SKM-1 (cell line): ENCODE measurements at regions not wholly inside any gene's neighbourhood (a gene's known extent, or its start where the extent isn't known, plus 50 kb on each side); places are given as distances from the start of the nearest gene placed in this dataset.

Experiments
- DNase-seq: peaks from one replicate; lab custom pipeline; 2025; ENCODE audit not compliant: unreplicated experiment; lab: John Stamatoyannopoulos, UW

DNA sequence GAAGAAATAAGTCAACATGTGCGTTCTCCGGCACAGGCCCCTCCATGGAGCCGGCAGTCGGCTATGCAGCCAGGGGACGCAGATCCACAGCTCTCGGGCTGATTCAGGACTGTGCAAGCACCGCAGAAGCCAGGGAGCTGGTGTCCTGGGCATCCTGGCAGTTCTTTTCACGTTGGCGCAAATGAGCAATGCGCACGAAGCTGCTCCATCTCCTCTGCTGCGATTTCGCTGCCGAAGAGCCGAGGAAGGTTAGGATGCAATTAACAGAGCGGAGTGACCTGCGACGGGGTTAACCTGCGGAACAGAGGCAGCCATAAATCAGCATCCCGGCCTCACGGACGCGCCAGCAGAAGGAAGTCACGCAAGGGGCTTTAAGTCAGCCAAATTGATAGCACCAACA is 107.1 kb upstream of the POU3F3 start:
- DNase-seq: no peak

DNA sequence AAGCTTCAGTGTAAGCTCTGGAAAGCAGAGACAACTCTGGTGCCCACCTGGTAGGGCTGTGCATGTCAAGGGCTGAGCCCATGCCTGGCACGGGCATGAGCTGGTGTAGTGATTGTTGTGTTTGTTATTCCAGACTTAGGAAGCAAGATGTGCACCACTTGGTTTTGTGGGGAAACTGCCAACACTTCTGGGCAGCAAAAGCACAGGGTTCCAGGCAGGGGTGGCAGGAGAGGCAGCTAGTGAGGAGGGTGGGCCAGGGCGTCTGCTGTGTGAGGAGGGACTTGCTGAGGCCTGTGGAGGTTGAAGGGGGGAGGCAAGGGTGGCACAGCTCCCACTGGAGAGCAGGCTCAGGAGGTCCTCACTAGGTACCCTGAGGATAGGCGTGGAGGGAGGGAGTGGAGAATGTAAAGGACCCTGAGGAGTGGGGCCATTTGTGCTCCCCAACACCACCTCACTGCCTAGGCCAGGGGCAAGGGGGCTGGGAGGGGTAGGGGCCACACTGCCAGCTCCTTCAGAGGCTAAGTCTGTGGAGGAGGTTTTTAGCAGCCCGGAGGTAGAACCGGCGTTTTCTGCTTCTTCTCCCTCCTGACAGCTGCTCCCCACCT is 104.0 kb upstream of the POU3F3 start:
- no peak for DNase-seq

DNA sequence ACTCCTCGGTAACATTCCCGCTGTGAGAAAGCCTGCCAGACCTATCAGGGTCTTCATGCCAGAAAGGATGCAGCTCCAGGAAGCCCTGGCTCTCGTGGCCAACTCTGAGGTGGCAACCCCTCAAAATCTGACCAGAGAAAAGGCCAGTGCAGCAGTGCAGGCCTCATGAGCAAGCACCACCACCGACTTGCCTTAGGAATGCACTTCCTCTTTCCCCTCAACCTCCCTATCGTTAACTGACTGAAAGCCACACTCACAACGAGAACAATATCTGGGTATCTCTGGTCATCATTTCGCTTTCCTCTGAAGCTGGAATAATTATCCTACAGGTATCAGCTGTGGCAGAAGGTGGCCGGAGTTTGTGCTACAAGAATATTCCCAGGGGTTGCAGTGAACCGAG is 101.4 kb upstream of the POU3F3 start:
- no peak for DNase-seq

DNA sequence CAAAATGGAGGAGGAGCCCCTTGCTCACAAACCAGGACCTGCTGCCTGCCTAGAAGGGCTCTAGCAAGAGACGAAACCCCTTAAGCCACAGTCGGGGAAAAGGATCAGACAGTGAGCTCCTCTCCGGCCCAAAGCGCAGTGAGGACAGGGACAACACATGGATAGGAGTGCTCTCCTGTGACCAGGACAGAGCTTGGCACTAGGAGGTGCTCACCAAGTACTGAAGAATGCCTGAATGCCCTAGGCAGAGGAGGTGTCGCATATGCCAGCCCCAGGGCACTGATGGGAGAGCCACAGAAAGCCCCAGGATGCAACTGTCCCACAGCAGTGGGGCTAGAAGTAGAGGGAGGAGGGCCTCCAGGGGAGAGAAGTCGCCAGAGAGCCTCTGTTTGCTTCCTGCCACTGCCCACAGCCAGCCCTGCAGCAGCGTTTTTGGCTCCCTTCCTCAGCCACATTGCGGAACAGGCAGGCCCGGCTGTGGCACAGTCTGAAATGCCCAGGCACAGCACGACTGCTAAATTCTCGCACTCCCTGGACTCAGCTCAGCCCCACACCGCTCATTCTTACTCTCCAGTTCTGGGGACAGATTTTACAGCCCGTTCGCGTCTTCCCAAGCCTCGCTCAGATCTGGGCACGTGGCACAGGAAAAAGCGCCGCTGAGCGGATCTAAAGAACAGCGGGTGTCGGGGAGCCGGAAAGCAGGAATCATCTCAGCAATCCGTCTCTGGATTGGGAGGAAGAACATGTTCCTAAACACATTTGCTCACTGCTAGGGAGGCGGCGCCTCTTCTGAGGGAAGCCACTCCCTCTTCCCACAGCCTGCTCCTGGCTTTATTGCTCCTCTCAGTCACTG is 98.7 kb upstream of the POU3F3 start:
- no peak for DNase-seq

DNA sequence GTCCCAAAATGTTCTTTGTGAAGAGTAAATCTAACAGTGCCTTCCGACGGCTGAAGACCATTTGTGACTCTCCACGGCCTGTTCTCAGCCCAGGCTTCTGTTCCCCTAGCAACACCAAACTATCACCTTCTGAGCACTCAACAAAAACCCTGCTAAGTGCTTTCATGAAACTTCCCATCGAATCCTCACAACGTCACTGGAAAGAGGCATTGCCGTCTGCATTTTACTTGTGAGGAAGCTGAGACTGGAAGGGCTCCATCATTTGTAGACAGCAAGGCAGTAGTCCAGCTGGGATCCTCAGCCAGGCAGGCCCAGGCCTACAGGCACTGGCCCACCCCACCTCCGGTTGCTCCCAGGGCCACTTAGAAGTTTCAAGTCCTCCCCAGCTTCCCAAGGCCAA is 97.8 kb upstream of the POU3F3 start:
- DNase-seq: no peak

DNA sequence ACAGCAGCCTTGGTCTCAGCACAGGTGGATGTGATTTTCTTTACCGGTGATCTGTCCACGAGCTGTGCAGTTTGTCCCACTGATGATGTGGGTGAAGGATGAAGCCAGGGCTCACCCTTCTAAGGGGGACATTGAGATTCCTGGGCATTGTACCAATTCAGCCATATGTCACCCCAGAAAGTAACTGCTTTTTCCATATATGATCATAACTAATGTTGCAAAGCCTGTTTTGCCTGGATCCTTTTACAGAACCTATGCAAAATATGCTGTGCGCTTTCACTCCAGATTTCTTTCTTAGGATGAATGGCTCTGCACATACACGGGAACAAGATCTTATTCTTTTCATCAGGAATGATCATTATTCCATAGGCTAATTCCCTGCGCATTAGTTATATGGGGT is 96.9 kb upstream of the POU3F3 start:
- no peak for DNase-seq

DNA sequence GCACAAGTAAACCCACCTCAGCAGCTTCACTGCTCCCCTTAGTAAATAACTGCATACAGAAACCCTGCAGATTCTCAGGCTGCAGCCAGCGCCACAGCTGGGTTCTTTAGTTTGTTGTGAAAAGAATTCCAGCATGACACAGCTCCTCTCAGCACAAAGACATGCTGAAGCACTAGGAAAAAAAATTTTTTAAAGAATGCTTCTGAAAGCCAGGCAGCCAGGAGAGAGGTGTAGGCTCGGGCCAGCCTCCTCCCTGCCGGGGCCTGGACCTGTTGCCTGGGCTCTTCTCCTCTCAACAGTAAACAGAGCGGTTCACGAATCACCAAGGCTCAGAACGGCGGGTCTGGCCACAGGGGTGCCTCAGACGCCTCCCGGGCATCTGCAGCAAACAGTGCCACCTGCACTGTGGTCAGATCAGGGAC is 95.7 kb upstream of the POU3F3 start:
- DNase-seq: no peak

DNA sequence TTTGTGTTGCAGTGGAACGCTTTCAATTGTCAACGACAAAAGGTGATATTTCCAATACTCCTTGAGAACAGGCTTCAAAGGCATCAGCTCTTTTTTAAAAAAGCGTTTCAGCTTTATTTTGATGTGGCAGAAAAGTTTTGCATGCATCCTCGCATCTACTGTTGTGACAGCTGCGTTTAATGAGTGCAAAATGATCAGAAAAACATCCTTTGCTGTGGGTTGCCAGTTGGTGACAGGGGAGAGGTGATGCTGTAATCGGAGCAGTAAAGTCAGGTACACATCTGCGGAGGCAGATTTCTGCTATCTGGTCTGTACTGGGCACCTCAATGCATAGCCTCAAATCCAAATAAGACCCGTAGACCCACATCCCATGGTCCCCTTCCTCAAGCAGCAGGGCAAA is 91.9 kb upstream of the POU3F3 start:
- DNase-seq: no peak

DNA sequence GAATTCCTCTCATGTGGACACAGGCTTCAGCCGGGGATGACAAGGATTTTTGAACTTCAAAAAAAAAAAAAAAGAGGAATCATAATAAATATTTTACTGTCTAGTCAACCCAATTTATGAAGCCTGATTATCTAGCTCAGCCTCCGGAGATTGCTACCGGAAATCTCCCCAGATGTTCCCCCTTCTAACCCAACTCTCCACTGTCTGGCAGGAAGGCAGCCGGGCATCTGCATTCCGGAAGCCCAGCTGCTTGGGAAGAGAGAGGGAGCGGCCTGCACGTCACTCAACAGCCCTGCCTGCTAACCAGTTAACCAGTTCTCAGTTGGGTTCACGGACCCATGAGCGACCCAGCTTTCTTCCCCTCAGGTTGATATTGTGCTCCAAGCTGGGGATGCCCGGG is 87.2 kb upstream of the POU3F3 start:
- no peak for DNase-seq

DNA sequence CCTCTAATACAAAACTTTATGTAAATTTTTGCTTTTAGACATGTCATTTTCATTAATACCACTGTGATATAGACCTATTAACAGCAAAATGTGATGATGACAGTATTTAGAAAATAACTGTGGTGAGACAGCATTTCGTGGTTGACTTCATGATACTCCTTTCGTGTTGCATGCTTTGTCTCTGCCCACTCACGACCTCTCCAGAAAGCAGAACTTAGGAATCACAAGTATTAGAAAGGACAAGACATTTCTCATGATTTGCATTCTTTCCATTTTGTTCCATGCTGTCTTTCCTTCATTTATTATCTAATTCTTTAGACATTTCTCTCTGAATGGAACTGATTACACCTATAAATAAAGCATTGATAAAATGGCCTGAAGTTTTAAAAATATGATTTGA is 85.2 kb upstream of the POU3F3 start:
- no peak for DNase-seq

DNA sequence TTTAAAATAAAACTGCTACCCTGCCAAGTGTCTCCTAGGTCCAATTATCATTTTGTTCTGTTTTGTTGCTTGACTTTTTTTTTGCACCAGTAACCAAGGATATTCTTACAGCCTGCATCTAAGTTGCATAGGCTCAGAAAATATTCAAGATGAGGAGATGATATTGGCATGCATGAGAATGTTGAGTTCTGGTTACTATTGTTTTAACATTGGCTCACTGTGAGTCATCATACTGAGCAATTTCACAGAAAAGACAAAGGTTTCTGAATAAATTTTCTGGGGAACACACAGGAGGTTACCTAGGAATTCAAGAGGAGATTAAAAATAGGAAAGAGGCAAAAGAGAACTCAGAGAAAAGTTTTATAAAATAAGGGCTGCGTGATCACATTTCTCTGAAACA is 84.8 kb upstream of the POU3F3 start:
- no peak for DNase-seq

DNA sequence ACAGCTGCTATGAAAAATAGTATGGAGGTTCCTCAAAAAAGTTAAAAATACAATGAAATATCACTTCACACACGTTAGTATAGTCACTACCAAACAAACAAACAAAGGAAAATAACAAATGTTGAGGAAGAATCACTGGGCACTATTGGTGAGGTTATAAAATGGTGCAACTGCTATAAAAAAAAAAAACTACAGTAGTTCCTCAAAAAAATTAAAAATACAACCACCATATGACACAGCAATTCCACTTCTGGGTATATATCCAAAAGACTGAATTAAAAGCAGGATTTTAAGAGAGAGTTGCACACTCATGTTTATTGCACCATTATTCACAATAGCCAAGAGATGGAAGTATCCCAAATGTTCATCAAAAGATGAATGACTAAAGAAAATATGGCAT is 80.9 kb upstream of the POU3F3 start:
- no peak for DNase-seq

DNA sequence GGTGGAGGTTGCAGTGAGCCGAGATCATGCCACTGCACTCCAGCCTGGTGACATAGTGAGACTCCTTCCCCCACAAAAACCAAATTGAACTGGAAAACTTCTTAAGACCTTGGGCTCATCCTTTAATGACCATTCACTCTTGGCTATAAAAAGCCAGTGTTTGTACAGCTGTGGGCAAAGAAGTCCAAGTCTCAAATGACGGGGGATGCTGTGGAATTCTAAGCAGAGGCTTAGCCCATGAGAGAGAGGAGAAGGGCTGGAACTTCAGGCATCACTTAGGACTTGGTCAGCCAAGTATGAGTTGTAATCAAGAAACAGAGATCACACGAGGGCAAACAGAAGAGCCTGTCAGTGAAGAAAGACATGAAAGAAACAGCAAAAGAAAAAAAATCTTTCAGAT is 79.3 kb upstream of the POU3F3 start:
- no peak for DNase-seq

DNA sequence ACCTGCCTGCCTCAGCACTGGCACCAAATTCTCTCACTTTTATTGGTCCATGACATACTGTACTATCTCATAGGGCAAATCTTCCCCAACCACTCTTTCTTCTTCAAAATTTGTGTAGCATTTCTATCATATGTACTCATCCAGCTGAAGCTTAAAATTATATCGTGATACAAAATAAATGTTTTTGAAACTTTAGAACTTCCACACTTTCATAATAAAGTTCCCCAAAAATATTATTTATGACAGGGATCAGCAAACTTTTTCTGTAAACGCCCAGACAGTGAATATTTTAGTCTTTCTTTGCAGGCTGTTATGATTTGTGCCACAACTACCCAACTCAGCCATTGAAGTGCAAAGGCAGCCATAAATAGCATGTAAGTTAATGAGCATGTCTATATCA is 76.2 kb upstream of the POU3F3 start:
- DNase-seq: no peak

DNA sequence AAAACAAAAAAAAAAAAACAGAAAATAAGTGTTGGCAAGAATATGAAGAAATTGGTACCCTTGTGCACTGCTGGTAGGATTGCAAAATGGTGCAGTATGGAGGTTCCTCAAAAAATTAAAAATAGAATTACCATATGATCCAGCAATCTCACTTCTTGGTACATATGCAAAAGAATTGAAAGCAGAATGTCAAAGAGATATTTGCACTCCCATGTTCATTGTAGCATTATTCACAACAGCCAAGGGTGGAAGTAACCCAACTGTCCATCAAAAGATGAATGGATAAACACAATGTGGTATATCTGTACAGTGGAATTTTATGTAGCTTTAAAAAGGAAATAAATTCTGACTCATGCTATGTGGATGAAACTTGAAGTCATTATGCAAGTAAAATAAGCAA is 72.8 kb upstream of the POU3F3 start:
- DNase-seq: no peak

DNA sequence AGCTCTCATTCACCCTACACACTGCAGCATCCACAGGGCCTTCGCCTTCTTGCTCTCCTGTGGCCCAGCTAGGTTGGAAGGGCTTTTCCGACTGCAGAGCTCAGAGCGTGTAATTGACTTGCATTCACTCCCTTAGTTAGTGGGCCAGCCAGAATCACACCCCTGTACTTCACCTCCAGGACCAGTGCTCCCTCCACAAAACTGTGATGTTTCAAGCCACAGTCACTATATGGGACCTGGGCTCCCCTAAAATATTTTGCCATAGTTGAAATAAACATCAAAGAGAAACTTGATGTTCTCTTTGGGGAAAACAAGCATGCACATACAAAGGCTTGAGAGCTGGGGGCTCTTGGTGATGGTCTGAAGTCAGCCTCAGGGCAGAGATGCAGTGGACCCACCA is 69.7 kb upstream of the POU3F3 start:
- DNase-seq: no peak

DNA sequence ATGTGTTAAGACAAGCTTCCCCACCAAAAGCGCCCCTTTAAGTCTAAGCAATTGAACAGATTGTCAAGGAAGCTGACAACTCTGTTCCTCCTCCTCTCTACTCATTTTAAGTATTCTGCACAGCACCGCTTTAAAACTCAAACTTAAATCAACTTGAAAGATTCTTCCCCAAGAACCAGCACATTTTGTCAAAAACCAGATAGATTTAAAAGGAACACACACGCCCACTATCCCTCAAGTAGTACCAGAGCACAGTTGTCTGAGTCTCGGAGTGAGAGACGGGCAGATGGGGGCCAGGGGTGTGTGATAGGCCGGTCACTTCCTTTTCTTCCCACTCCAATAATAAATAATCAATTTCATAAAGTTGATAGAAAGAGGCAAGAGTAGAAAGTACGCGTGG is 67.7 kb upstream of the POU3F3 start:
- DNase-seq: no peak

DNA sequence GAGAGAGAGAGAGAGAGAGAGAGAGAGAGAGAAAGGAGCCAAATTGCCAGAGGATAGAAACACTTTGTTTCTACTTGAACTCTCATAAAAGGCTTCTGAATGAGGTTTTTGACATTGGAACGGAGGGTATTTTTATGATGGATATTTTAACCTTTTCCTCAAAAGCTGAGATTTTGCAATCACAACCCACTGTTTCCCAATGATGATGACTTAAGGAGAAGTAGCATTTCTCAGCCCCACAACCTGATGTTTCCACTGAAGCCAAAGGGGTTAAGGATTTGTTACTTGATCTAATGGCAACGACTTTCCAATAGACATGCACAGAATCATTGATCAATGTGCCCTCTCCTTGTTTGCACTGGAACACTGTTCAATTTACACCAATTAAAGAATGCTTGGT is 67.1 kb upstream of the POU3F3 start:
- DNase-seq: no peak

DNA sequence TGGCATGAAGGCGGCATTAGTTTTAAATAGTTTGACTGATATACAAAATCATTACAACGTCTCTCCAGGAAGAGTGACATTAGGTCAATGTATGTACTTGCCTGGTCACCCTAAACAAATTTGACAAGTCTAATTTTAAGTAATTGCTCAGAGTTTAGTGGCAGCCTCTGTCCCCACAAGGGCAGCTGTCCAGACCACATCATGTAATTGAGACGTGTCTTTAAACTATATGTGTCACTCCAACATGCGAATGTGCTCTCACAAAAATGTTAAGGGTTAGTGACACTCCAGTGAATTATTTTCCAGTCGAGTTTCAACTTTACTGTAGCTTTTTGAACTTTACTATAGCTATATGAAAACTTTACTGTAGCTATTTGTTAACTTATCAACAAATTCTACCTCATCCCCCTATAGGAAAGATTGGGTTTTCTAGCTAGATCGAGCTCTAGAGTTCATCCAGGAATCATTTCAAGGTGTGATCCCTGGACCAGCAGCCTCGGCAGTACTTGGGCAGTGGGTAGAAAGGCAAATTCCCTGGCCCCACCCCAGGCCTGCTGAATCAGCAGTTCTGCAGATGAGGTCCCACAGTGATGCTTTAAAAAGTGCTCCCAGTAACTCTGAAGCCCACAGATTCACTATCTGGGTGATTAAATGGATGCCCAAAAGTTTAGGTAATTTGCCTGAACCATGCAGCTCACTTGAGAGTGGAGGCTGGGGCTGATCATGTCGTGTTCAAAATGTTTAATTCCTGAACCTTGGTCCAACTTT is 66.4 kb upstream of the POU3F3 start:
- DNase-seq: no peak

DNA sequence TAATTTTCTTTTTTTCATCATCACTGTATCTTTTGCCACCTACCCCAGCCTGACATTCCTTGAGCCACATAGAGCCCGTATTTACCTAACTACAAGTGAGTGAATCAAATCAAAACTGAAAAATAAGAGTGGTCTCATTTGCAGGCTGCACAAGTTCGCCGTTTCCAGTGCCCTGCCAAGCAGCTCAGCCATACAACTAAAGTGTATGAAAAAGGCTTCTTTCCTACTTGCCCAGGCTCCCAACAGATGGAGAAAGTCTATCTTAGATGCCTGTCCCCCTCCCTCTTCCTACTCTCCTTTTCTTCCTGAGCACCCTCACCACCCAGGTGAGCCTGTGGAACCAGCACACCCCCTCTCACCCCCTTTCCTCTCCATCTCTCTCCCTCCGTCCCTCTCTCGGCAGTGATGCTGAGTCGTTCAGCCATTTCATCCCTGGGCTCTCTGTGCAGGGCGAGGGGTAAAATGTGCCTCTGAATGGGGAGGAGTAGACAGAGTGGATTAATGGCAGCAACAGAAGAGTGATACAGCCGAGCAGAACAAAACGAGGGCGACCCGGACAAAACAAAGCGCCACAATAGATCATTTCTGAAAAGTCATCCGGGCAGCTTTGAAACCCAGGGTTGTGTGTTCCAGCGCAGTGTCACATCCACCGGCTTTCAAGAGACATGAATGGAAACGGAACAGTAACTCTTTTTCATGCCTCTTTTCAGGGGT is 65.0 kb upstream of the POU3F3 start:
- DNase-seq: no peak

DNA sequence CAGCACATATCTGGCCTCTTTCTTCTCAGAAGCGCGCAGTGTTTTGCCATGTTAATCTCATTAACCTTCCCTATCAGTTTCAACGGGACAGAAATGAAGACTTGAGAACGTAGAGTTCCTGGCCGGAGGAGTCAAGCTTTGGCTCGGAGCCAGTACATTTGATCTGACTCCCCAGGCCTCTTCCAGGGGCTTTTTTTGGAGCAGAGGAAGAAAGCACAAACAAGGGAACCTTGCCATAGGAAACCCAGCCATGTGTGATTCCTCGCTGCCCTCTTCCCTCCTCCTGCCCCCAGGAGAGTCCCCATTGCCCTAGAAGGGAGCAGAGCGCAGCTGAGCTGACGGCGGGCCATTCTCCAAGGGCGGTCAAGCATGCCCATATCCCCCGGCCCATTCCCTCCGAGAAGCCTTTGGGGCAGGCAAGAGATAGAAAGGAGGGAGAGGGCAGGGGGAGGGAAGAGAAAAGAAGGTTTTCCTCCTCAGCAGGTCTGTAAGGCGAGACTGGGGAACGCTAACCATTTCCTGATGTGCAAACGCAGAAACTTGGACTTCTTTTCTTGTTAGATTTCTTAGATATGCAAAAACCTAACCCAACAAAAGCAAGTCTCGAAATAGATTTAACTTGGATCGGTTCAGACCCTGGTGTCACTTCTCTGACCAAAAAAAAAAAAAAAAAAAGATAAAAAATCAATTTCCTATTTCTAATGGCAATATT is 63.7 kb upstream of the POU3F3 start:
- no peak for DNase-seq
